ENCODE measurements at regions not wholly inside any gene's neighbourhood (a gene's known extent, or its start where the extent isn't known, plus 50 kb on each side); places are given as distances from the start of the nearest gene placed in this dataset.

DNA sequence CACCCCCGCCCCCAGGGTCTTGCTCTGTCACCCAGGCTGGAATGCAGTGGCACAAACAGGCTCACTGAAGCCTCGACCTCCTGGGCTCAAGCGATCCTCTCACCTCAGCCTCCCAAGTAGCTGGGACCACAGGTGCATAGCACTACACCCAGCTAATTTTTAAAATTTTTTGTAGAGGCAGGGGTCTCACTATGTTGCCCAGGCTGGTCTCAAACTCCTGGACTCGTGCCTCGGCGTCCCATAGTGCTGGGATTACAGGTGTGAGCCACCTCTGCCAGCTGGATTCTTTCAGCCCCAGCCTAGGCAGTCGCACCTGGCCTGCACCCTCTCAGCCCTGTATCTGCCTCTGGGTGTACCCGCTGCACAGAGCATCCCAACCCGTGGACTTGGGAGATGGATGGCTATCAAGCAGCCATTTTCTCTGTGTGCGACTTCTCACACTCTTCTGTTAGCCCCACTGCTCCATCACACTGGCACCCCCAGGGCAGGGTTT lies 166.4 kb upstream of the HAAO start:
- TF ChIP-seq, protein P1, sequence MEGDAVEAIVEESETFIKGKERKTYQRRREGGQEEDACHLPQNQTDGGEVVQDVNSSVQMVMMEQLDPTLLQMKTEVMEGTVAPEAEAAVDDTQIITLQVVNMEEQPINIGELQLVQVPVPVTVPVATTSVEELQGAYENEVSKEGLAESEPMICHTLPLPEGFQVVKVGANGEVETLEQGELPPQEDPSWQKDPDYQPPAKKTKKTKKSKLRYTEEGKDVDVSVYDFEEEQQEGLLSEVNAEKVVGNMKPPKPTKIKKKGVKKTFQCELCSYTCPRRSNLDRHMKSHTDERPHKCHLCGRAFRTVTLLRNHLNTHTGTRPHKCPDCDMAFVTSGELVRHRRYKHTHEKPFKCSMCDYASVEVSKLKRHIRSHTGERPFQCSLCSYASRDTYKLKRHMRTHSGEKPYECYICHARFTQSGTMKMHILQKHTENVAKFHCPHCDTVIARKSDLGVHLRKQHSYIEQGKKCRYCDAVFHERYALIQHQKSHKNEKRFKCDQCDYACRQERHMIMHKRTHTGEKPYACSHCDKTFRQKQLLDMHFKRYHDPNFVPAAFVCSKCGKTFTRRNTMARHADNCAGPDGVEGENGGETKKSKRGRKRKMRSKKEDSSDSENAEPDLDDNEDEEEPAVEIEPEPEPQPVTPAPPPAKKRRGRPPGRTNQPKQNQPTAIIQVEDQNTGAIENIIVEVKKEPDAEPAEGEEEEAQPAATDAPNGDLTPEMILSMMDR (conservative IDR thresholded peaks at IDR 0.05; ENCODE audit: low read depth in 2 of 2): no peak
- TF ChIP-seq POLR2AphosphoS5 (IDR thresholded peaks at IDR 0.05; ENCODE audit: low read depth): no peak
- TF ChIP-seq, protein P2, sequence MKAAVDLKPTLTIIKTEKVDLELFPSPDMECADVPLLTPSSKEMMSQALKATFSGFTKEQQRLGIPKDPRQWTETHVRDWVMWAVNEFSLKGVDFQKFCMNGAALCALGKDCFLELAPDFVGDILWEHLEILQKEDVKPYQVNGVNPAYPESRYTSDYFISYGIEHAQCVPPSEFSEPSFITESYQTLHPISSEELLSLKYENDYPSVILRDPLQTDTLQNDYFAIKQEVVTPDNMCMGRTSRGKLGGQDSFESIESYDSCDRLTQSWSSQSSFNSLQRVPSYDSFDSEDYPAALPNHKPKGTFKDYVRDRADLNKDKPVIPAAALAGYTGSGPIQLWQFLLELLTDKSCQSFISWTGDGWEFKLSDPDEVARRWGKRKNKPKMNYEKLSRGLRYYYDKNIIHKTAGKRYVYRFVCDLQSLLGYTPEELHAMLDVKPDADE (IDR thresholded peaks at IDR 0.05): no peak
- no peak for TF ChIP-seq EZH2 (IDR thresholded peaks at IDR 0.05; ENCODE audit: low read depth, unreplicated experiment)
- no peak for TF ChIP-seq CREB1 (CRISPR knock-in tag; IDR thresholded peaks at IDR 0.05; ENCODE audit: low read depth)
- TF ChIP-seq, protein P3, sequence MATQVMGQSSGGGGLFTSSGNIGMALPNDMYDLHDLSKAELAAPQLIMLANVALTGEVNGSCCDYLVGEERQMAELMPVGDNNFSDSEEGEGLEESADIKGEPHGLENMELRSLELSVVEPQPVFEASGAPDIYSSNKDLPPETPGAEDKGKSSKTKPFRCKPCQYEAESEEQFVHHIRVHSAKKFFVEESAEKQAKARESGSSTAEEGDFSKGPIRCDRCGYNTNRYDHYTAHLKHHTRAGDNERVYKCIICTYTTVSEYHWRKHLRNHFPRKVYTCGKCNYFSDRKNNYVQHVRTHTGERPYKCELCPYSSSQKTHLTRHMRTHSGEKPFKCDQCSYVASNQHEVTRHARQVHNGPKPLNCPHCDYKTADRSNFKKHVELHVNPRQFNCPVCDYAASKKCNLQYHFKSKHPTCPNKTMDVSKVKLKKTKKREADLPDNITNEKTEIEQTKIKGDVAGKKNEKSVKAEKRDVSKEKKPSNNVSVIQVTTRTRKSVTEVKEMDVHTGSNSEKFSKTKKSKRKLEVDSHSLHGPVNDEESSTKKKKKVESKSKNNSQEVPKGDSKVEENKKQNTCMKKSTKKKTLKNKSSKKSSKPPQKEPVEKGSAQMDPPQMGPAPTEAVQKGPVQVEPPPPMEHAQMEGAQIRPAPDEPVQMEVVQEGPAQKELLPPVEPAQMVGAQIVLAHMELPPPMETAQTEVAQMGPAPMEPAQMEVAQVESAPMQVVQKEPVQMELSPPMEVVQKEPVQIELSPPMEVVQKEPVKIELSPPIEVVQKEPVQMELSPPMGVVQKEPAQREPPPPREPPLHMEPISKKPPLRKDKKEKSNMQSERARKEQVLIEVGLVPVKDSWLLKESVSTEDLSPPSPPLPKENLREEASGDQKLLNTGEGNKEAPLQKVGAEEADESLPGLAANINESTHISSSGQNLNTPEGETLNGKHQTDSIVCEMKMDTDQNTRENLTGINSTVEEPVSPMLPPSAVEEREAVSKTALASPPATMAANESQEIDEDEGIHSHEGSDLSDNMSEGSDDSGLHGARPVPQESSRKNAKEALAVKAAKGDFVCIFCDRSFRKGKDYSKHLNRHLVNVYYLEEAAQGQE (IDR thresholded peaks at IDR 0.05; ENCODE audit: unreplicated experiment): no peak
- no peak for TF ChIP-seq EZH2phosphoT487 (IDR thresholded peaks at IDR 0.05; ENCODE audit: unreplicated experiment)
- TF ChIP-seq JUNB (IDR thresholded peaks at IDR 0.05; ENCODE audit: unreplicated experiment): no peak
- no peak for TF ChIP-seq NANOG (IDR thresholded peaks at IDR 0.05; ENCODE audit: borderline replicate concordance)
- TF ChIP-seq STAT1 (IDR thresholded peaks at IDR 0.05; ENCODE audit: unreplicated experiment): no peak
- TF ChIP-seq ZNF331 (CRISPR knock-in tag; IDR thresholded peaks at IDR 0.05; ENCODE audit: low read depth): no peak
- no peak for TF ChIP-seq ZNF114 (CRISPR knock-in tag; IDR thresholded peaks at IDR 0.05)
- TF ChIP-seq ZNF462 (CRISPR knock-in tag; IDR thresholded peaks at IDR 0.05): no peak

All from GM23338 (cell line).